ENCODE measurements at regions not wholly inside any gene's neighbourhood (a gene's known extent, or its start where the extent isn't known, plus 50 kb on each side); places are given as distances from the start of the nearest gene placed in this dataset.
A peak's percentile ranks its signal among the peaks of the same experiment; 100 is the strongest.
"Not testable (repeated sequence)": the region's sequence is repeated elsewhere in the genome, so short reads cannot be mapped to it uniquely, and the experiment has no call there.

DNA sequence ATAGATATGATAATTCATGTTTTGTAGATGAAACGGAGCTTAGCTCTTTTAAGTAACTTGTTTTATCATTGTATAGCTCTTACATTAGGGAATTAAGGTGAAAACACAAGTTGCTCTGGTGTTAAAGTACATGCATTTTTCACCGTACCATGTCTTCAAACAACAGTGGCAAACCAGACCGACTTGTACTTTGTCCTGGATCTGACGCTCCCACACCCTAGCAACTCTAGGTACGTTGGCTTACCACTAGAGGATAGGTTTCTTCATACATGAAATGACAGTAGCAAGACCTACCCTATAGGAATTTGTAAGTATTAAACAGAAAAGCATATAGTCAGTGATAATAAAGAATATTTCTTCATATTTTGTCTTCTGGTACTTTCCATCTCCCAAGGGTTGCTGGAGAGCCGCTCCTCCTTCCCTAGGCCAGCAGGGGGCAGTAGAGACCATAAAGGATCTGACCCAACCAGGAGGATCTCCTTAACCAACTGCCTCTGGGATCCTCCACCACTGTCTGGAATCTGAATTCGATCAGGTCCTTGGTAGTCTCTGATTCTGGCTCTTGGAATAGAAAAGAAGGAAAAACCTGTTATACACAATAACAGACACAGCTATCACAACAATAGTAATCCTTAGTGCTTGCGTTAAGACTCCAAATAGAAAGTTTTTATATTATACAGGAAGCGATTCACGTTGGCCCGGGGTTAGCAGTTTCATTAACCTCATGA lies 136.7 kb downstream of the CAVIN4 start:
- DNase-seq: peak; percentile 69

DNA sequence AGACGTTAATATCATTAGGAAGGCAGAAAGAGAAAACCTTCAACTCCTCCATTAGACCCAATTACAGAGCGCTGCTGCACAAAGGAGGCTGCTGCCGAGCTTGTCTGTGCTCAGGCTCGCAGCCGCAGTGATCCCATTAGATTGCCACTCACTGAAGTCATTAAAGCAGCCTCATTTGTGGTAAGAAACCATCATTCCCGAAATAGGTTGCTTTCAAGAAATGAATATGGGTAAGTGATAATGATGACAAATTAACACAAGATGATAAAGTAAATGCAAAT lies 137.2 kb downstream of the CAVIN4 start:
- DNase-seq: no peak

- no peak for DNase-seq
These were observed 140.8 kb downstream of the CAVIN4 start for GRCh38 chr9:100718717-100719116.

DNA sequence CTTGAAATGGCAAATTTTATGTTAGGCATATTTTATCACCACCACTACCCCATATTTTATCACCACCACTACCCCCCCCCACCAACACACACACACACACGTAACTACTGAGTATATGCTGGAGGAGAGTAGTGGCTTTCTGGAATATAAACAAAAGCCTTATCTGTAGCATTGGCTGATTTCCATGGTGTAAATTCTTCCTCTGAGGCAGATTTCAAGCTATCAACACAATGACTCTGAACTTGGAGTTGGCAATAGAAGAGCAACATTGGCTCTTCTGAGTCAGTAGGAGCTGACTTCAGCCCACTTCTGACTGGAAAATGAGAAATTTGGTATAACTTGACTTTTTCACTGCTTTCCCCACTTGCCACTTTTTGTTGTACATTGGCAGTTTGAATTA lies 143.0 kb downstream of the CAVIN4 start:
- no peak for DNase-seq

GRCh38 chr9:100724886-100725285 lies 147.0 kb downstream of the CAVIN4 start:
- no peak for DNase-seq

GRCh38 chr9:100725371-100725770 lies 147.5 kb downstream of the CAVIN4 start:
- no peak for DNase-seq

GRCh38 chr9:100729336-100729895 lies 151.5 kb downstream of the CAVIN4 start:
- no peak for DNase-seq

- no peak for DNase-seq
These were observed 152.2 kb downstream of the CAVIN4 start for GRCh38 chr9:100730086-100730485.

- no peak for DNase-seq
These were observed 153.2 kb downstream of the CAVIN4 start for GRCh38 chr9:100731038-100731556.

DNA sequence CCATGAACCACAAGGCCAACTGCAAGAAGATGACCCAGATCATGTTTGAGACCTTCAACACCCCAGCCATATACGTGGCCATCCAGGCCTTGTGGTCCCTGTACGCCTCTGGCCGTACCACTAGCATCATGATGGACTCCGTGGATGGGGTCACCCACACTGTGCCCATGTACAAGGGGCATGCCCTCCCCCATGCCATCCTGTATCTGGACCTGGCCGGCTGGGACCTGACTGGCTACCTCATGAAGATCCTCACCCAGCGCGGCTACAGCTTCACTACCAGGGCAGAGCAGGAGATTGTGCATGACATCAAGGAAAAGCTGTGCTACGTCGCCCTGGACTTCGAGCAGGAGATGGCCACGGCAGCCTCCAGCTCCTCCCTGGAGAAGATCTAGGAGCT lies 153.7 kb downstream of the CAVIN4 start:
- no peak for DNase-seq

DNA sequence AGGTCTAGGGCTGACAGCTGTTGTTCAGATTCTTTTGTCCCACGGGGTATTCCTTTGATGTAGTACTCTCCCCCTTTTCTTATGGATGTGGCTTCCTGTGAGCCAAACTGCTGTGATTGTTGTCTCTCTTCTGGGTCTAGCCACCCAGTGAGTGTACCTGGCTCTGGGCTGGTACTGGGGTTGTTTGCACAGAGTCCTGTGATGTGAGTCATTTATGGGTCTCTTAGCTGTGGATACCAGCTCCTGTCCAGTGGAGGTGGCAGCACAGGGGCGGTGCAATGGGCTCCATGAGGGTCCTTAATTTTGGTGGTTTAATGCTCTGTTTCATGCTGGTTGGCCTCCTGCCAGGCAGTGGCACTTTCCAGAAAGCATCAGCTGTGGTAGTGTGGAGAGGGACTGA lies 161.3 kb downstream of the CAVIN4 start:
- no peak for DNase-seq

DNA sequence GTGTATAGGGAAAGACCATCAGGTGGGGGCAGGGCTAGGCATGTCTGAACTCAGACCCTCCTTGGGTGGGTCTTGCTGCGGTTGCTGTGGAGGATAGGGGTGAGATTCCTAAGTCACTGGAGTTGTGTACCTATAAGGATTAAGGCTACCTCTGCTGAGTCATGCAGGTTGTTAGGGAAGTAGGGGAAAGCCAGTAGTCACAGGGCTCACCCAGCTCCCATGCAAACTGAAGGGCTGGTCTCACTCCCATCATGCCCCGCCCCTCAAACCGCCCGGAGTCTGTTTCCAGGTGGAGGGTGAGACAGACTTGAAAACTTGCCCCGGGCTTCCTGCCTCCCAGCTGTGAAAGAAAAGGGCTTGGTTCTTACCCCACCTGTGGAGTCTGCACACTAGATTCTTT lies 161.8 kb downstream of the CAVIN4 start:
- DNase-seq: no peak

DNA sequence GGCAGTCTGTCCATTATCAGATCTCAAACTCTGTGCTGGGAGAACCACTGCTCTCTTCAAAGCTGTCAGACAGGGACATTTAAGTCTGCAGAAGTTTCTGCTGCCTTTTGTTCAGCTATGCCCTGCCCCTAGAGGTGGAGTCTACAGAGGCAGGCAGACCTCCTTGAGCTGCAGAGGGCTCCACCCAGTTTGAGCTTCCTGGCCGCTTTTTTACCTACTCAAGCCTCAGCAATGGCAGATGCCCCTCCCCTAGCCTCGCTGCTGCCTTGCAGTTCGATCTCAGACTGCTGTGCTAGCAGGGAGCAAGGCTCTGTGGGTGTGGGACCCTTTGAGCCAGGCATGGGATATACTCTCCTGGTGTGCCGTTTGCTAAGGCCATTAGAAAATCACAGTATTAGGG lies 171.1 kb downstream of the CAVIN4 start:
- not testable (repeated sequence) for DNase-seq

DNA sequence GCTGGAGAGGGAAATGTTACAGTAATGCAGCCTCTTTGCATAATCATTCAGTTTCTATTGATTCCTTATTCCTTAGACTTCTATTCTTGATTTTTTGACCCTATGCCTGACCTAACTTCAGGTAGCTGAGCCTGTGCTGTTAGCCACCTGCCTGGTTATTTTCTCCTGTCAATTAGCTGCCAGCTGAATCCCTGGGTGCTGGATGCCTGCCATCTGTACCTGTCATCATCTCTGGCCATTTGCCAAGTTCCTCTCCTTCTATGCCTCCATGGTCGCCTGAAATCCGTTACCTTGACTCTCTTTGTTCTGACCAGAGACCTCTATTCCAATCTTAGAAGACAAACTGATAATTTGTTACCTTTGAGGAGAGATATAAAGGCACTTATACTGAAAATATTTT lies 178.3 kb downstream of the CAVIN4 start:
- no peak for DNase-seq

- no peak for DNase-seq
These were observed 181.3 kb downstream of the CAVIN4 start for GRCh38 chr9:100759215-100759614.

DNA sequence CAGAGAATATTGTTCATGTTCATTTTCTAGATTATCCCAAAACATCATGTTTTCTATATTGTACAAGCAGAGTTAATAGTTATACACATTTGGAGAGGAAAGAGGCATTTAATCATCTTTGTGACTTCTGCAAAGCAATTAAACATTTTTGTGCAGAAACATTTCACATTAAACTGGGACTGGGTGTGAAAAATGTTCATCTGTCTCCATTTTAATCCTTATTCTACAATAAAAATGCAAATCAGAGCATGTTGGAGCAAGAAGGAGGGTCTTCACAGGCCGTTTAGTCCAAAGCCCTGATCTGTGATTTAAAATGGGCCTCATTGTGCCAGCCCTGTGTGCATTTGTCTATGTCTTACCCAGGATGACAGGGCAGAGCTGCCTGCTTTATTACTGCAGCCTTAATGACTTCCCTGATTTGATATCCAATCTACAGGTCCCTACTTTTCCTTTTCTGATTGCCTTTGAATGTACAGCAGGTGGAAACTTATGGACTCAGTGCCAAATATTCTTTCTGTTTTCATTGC lies 183.5 kb downstream of the CAVIN4 start:
- DNase-seq: no peak

DNA sequence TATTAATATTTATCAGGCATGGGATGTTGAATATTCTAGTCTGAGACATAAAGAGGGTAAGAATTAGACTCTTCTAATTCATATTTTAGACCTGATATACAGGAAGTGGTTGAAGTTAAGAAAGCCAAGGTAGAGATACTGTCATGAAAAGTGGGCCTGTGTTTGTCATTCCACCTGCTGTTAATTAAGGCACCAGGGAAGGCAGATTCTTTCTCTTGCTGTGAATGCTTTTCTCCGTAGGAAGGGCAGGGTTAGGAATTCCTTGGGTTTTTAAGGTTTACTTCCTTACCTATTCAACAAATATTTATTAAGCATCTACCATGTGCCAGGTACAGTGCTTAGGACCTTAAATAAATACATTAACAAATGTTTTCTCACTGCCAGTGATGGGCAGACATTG lies 196.4 kb downstream of the CAVIN4 start:
- DNase-seq: no peak

DNA sequence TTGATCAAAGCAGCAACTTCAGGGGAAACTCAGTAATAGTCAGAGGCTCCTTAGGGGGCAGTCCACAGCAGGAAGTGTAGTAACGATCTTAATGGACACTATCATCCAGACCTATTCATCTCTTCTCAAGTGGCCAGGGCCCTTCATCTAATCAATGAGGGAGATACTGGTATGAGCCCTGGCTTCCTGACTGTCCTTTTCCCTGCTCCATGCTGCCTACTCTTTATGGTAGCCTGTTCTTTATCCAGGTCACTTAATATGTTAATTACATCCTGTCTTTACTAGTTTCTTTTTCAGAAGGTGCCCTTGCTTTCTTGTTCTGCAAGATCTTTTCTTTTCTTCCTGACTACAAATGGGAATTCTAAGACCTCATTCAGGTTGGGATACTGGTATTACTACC lies 197.1 kb downstream of the CAVIN4 start:
- DNase-seq: no peak

DNA sequence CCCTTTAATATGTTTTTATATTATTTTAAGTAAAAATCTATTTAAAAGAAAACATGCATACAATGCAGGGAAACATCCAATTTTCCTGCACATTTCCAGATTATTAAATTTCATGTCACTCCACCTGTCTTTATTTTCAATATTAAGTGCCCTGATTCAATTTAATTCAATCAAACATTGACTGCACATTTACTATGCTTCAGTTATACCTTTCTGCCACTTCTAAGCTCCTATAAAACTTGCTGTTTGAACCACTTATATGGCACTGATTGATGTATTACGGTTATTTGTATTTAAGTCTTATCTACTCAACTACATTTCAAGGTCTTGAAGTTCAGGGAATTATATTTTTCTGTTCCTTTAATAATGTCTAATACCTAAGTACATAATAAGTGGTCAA lies 198.0 kb downstream of the CAVIN4 start:
- no peak for DNase-seq

DNA sequence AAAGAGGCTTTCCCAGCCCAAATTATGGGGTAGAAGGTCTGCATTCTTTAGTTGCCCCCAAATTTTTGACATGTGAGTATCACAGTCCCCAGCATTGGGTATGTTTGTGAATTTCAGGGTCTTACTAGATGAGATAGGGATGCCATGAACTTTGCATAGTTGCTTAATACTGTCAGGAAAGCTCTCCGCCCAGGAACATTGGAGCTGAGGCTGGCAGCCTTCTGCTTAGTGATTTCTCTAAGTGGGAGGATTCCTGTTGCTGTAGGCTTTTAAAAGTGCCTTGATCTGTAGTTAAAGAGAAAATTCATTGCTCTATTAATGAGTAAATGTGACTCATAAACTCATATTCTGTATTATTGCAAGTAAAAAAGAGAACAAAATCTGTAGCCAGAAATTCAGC lies 206.9 kb downstream of the CAVIN4 start:
- DNase-seq: no peak

- DNase-seq: no peak
These were observed 208.1 kb downstream of the CAVIN4 start for GRCh38 chr9:100785946-100786345.

DNA sequence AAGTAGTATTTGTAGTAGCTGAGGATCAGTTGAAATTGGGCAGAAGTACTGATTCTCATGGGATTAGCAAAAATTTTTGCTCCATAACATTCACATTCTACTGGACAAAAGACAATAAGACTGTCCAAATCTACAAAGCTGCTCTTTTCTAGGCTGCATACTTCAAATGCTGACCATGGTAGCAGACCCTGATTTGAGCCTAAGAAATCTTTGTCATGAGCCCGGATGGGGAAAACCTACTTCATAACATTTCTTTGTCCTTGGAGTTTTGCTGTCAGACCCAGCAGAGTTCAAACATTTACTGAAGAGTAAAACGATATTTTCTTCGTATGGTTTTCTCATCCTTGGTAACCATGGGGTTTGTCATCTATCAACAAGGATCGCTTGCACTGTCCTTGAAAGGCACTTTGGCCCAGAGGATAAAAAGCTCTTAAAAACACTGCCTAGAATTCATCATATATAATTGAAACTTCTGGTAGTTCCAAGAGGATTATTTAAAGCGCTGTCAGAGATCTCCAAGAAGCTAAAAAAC lies 216.9 kb downstream of the CAVIN4 start:
- no peak for DNase-seq

DNA sequence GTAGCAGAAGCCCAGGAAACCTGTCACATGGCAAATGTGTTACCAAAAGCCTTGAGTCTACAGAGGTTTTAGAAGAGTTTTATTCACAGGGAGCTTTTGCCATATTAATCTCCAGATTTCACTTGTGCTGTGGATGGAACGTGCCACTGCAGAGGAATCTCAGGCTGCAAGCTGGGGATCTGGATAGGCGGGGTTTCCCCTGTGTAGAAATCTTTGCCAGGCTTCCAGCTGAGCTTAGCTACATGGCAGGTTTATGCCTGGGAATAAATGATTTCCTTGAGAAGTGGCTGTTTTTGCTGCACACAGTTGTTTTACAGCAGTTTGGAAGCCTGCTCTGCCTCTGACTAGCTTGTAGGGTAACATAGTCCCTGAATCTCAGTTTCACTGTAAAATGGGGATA lies 224.6 kb upstream of the PLPPR1 start:
- DNase-seq: no peak

DNA sequence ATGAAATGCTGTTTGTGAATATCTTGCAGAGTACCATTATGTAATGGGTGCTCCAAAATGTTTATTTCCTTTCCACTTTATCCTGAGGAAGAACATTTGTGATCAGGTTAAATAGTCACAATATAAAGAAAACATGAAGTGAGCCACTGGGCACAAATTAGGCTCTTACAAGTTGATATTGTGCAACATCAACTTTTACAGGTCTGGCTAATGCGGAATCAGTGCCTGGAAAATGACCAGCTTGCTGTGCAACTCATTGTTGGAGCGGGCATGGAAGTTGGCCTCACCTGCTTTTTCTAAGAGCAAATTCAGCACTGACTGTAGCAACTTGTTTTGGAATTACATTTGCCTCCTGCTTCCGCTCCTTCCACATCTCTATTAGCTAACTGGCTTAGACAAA lies 216.9 kb upstream of the PLPPR1 start:
- no peak for DNase-seq

DNA sequence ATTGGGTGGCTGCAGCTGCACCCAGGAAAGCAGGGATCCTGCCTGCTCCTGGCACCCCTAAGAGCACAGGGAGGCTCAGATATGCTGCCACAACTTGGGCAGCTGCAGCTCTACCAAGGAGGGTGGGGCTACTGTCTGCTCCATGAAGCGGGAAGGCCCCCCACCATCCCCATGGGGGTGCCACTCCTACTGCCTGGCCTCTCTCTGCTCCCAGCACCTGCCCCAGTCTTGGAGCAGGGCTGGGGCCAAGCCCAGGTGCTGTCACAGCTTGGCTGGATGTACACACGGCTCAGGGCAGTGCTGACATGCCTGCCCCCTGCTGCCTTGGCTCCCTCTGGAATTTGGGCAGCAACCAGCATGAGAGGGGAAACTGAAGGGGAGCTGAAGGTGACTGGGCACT lies 214.7 kb upstream of the PLPPR1 start:
- DNase-seq: no peak
